Femur (tissue), 1 donor: ENCODE measurements at regions not wholly inside any gene's neighbourhood (a gene's known extent, or its start where the extent isn't known, plus 50 kb on each side); places are given as distances from the start of the nearest gene placed in this dataset.

Experiments
- DNase-seq: peaks from one replicate; pipeline ENCODE4 v3.0.0-alpha.2; 2017

DNA sequence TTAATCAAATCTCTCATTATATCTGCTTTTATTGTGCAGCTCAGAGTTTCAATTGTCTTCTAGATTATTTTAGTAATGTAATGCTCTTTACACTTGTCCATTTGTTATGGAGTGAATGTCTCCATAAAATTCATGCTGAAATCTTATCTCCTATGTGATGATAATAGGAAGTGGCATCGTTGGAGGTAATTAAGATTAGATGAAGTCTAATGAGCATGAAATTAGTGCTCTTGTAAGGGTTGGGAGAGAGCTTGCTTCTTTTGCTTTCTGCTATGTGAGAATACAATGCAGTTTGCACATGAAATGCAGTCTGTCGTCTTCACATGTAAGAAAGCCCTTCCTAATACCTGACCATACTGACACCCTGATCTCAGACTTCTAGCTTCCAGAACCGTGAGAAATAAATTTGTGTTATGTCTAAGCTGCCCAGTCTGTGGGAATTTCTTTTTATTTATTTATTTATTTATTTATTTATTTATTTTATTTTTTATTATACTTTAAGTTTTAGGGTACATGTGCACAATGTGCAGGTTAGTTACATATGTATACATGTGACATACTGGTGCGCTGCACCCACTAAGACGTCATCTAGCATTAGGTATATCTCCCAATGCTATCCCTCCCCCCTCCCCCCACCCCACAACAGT is 1399.2 kb upstream of the CDH6 start:
- no peak for DNase-seq

DNA sequence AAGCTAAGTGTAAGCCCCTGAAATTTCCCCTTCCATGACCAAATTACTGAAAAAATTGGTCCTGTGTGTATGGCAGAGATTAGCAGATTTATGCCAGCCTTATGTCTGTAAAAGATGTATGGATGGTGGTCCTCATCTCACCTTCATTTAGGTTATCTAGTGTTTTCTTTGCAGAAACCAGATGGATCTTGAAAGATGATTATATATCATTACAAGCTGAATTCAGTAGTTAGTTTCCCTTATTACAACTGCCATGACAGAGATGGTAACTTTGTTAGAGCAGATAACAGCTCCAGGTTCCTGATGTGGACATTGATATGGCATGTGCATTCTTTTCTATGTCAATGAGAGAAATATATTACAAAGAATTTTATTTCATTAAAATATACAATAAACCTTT is 1403.2 kb upstream of the CDH6 start:
- DNase-seq: no peak

DNA sequence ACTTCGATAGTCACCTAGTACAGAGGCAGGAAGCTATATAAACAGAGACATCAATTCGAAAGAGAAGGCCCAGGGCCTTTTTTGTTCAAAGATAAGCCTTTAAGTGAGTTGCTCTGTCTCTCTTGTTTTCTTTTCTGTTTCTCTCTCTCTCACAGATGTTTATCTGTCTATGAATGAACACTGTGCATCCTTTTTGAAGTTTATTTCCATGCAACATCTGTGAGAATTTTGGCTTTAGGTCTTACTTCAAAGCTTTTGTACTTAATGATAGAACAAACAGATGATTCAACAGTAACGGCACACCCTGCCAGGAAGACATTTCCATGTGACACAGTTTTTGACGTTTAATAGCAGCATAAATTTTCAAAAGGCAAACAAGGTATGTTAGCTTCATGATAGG is 1413.1 kb upstream of the CDH6 start:
- DNase-seq: no peak

DNA sequence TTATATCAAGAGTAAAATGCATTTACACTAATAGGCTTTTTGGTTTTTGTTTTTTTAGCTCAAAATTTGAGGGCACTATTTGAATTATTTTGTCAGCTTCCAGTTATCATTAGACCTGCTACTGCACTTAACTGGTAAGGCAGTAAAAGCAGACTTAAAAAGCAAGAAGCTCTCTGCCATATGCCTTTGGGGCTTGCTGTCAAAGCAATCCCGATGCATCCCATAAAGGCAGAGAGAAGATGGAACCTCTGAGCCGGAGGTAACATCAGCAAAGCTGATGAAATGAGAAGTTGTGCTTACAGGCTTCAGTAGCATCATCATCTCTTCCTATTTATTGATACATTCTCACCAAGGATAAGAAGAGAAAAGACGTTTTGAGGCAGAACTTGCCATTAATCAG is 1414.3 kb upstream of the CDH6 start:
- DNase-seq: no peak

DNA sequence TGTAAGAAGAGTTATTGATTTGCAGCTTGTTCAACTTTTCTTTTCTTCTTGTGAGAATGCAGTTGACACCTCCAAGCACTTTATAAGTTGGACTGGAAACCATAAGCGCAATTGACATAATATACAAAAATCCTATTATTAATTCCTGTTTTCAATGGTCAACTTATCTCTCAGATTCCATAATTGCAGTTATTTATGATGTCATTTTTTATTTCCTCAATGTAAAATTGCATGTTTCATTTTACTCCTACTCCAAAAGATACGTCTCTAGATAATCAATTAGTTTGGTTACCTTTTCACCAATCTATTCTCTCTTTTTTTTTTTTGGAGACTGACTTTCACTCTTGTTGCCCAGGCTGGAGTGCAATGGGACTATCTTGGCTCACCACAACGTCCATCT is 1416.1 kb upstream of the CDH6 start:
- DNase-seq: no peak

DNA sequence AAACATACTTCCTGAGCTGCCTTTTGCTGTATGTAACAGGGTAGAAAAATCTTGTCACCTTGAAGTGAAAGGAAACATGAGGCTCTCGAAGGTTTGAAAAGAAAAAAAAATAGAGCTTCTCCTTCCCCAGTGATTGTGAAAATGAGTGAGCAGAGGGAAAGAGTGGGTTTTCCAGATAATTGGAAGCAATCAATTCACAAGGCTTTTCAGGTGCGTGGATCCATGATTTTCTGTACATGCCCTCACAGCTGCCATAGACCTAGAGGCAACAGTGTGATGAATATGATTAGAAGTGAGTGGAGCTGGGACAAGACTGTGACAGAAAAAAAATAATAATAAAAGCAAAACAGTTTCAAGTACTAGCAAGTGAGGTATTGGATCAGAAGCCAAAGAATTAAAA is 1422.5 kb upstream of the CDH6 start:
- DNase-seq: no peak

DNA sequence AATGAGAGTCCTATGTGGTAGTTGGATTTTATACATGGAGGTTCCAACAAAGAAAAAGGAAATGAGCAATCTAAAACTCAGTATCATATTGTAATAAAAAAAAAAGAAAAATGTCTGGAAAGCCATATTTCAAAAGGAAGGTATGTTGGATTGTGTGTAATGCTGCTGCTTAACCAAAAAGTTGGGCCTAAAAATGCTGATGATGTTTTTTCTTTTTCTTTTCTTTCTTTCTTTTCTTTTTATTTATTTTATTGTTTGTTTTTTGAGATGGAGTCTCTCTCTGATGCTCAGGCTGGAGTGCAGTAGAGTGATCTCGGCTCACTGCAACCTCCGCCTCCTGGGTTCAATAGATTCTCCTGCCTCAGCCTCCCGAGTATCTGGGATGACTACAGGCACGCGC is 1424.0 kb upstream of the CDH6 start:
- DNase-seq: no peak

DNA sequence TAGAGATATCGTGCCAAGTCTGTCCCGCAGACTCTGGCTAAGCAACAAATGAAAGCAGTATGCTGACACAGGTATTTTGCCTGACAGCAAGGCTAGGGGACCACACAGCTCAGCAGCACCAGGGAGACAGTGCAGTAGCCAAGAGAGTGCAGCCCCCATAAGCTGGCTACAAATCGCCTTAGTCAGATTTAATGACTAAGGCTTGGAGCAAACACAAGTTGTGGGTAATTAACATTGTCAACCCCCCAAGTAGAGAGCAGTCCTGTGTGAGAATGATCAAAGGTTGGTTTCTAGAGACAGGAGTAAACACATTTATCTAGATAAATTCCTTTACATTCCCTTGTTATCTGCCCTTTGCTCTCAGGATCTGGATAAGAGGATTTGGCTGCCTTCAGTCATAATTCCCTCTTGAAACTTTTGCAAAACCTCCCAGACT is 1434.5 kb upstream of the CDH6 start:
- no peak for DNase-seq

DNA sequence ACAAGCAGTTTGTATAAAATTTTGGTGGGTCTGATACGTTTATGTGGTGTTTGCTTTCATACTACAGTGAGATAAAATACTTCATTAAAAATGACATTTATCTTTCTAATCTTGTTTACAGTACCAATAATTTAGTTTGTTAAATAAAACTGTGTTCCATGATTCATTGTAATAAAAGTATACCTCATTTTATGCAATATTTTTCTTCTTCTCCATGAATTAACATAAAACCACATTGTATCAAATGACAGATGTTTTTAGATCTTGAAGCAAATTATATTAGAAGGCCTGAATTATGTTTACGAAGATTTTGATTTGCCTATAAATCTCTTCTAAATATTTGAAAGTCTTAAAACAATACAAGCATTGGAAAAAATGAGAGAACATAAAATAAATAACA is 1443.0 kb upstream of the CDH6 start:
- DNase-seq: no peak

DNA sequence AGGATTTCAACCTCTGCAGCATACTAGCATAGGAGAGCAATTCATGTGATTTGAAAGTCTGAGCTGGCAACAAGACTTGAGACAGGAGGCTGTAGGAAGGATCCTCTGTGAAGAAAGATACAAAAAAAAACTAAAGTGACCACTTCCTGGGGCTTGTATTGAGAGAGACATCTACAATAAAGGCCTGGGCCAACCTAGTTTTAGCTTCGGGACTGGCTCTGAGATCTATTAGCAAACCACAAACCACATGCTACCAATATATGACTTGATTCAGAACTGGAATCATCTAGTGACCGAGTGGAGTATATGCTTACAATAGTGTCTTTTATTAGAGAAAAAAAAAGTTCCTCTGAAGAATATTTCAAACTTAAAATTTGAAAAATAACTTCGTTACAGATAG is 1448.9 kb upstream of the CDH6 start:
- no peak for DNase-seq

DNA sequence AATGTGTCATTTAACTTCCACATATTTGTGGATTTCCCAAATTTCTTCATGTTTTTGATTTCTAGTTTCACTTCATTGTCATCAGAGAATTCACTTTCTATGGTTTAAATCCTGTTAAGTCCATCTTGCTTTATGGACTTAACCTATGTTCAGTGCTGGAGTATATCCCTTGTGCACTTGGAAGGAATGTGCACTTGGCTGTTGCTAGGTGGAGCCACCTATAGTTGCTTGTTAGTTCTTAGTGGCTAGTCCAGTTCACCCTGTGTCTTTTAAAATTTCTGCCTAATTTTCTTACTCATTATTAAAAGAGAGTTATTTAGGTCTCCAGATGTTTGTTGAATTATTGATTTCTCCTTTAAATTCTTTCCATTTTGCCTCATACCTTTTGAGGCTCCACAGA is 1472.5 kb upstream of the CDH6 start:
- DNase-seq: no peak

DNA sequence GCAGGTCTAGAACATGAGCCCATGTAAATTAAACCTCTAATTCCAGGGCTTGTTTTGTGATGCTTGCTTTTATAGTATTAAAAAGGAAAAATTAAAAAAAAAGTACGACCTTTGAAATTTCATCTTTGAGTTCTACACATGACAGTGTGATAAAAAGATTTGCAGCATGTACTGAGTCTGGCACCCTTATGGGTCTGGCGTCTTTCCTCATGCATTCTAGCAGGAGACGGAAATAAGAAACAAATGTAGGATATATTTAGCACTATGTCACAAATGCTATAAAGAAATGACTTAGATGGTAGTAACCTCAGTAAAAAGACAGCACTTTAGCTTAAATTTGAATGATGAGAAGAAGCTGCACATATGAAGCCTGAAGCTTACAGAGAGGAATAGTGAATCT is 1474.3 kb upstream of the CDH6 start:
- DNase-seq: no peak

DNA sequence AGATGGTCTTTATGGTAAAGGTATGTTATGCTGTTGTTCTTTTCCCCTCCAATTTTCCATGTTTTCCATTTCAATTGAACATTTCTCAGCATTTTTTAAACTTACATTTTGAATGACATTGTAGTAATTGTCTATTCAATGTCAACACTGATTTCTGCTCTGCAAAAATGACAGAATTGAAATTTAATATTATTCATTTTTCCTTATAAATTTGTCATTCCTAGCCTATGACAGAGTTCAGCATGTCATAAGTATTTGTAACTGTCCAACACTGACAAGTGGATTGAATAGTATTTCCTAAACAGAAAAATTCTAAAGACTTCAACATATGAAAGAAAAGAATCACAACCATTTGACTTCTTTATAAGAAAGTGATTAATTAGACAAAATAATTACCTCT is 1478.3 kb upstream of the CDH6 start:
- DNase-seq: no peak

DNA sequence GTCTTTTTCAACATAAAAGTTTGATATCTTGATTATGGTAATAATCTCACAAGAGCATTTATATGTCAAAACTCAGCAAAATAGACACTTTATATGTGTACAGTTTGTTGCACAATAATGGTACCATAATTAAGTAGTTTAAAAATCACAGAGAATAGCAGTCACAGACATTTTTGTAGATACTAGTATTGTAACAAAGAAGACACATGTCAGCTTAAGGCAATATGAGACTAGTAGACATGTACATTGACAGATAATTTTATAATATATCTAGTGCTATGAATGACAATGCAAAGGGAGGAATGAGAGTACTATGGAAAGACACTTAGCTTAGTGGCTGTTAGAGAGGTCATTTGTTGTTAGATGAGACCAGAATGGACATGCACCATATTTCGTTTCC is 1490.6 kb upstream of the CDH6 start:
- DNase-seq: no peak

DNA sequence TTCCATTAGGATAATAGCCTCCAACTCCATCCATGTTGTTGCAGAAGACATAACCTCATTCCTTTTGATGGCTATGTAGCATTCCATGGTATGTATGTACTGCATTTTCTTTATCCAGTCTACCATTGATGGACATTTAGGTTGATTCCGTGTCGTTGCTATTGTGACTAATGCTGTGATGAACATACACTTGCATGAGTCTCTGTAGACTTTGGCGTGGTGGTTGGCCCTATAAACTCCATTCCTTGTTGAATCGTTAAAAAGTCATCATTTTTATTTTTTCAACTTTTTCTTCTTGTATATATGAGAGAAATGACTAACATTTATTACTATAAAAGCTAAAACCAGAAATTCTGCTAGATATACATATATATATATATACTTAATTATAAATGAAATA is 1491.9 kb upstream of the CDH6 start:
- no peak for DNase-seq

DNA sequence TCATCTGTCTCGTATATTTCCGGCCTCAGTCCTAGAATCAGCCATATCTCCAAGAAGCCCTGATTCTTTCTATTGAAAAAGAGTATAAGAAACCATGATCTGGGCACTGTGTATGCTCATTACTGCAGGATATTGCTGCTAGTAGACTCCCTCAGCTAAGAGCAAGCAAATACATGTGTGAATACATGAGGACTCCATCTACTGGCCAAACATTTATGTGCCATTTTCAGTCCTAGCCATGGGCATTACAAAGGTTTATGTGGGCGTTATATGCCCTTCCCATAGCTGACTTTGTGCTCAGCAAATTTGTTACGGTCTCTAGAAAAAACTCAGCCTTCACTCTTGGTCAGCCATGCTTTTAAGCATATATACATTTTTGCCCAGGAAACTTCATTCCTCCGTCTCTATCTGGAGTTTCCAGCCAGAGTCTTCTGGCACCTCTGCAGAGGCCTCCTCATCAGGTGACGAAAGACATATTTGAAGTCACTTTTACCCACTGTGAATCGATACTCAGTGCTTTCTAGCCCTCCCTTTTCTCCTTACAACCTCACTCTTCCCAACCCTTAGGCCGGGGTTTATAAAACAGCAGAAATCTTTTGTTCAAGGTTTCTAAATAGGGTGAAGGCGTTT is 1495.6 kb upstream of the CDH6 start:
- DNase-seq: no peak

DNA sequence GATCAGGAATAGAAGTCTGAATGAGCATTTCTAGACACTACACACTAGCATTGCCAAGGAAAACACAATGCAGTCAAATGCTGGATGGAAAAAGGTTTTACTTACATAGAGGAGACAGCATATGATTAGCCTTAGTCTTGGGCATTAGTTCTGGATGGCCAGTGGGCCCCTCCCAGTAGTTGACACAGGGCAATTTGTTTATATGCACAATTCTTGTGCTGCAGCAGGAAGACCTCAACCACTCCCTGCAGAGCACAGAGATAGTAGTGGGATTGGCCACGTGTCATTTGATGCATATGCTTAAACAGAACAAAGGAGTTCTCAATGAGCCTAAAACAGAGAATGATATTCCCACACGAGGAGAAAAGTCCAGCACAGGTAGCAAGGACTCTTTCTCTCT is 1496.2 kb upstream of the CDH6 start:
- no peak for DNase-seq

DNA sequence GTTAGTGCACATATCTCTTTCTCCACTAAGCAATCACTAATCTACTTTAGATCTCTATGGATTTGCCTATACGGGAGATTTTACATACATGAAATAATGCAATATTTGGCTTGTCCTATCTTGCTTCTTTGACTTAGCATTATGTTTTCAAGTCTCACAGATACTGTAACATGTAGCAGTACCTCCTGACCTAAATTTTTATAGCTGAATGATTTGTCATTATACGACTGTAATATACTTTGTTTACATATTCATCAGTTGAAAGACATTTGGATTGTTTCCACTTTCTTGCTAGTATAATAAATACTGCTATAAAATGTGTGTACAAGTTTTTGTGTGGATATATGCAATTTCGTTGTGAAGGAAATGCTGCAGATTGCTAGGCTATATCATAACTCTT is 1520.8 kb upstream of the CDH6 start:
- DNase-seq: no peak

DNA sequence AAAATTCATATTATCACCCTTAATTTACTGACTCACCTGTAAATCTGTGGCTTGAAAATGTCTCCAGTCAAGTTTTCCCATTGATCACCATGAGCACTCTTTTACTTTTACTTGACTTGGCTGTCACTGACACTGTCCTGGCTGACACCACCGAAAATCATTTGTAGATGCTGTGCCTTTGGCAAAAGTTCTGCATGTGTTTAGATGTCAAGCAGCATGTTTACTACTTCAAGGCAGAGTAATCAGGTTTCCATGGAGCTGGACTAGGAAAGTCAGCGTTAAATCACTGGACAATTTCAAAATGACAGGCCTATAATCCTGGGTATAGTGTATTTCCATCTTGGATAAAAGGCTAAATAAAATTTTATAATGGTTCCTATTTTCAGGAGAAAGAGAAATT is 1530.6 kb upstream of the CDH6 start:
- DNase-seq: no peak

DNA sequence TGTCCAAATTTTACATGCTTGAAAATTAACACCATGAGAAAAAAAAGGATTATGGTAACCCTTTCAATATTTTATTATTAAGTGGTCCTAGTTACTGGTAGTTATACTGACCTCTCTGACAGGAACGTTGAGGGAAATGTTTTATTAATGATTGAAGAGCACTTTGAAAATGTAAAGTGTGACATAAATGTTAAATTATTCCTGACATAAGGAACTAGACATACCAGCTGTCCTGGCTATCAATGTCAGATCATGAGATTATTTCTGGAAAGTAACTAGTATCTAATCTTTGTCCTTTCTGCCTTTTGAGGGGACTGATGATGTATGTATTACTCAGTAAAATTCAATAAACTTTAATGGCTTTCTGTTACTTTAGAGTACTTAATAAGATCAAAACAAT is 1538.5 kb upstream of the CDH6 start:
- no peak for DNase-seq

DNA sequence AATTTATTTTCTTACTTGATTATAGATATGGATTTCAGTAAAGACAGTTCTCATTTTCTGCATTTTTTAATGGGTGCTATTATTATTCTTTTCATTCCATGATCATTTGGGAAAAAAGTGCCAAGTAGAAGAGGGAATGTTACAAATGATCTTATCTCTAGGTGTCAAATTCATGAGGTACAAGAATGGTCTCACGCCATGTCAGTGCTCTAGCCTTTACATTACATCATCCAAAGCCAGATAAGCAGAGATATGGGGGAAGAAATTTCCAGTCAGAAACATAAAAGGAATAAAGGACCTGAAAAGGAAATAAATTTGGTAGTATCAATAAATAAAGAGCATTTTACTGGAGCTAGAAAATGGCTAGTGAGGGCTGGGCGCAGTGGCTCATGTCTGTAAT is 1544.2 kb upstream of the CDH6 start:
- DNase-seq: no peak

DNA sequence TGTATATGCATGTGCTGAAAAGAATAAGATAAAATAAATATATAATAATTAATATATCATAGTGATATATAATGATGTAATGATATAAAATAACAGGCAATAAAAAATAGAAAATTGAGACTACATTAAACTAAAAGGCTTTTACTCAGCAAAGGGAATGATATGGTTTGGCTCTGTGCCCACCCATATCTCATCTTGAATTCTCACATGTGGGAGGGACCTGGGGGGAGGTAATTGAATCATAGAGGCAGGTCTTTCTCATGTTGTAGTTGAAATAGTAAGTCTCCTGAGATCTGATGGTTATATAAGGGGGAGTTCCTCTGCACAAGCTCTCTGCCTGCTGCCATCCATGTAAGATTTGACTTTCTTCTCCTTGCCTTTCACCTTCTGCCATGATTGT is 1550.9 kb upstream of the CDH6 start:
- DNase-seq: no peak

DNA sequence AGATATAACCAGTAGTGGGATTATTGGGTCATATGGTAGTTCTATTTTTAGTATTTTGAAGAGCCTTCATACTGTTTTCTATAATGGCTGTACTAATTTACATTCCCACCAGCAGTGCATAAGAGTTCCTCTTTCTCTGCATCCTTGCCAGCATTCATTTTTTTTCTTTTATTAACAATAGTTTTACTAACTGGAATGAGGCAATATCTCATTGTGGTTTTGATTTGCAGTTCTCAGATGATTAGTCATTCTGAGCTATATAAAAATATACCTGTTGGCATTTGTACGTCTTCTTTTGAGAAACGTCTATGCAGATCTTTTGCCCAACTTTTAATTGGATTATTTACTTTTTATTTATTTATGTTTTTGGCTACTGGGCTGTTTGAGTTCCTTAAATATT is 1579.3 kb upstream of the CDH6 start:
- no peak for DNase-seq

DNA sequence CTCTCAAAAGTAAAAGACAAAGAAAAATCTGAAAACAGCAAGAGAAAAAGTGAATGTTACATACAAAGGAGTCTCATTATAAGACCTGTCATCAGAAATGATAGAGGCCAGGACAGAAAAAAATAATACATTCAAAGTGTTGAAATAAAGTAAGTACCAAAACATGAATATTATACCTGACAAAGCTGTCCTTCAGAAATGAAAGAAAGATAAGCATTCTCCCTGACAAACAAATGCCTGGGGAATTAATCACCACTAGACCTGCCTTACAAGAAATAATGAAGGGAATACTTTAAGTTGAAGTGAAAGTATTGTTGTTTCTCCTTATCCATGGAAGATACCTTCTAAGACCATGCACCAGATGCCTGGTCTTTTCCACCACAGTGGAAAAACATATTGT is 1605.2 kb upstream of the CDH6 start:
- DNase-seq: no peak

DNA sequence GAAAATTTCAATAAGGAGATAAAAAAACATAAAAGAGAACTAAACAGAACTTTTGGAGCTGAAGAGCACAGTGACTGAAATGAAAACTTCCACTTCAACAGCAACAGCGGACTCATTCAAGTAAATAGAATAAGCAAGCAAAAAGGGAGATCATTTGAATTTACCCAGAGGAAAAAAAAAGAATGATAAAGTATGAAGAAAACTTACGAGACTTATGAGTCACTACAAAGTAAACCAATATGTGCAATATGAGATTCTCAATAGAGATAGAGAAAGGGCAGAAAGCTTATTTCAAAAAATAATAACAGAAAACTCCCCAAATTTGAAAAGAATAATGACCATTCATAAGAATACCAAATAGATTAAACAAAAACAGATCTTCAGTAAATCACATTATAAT is 1605.7 kb upstream of the CDH6 start:
- DNase-seq: no peak
